ENCODE measurements at regions not wholly inside any gene's neighbourhood (a gene's known extent, or its start where the extent isn't known, plus 50 kb on each side); places are given as distances from the start of the nearest gene placed in this dataset.
"Not testable (repeated sequence)": the region's sequence is repeated elsewhere in the genome, so short reads cannot be mapped to it uniquely, and the experiment has no call there.

DNA sequence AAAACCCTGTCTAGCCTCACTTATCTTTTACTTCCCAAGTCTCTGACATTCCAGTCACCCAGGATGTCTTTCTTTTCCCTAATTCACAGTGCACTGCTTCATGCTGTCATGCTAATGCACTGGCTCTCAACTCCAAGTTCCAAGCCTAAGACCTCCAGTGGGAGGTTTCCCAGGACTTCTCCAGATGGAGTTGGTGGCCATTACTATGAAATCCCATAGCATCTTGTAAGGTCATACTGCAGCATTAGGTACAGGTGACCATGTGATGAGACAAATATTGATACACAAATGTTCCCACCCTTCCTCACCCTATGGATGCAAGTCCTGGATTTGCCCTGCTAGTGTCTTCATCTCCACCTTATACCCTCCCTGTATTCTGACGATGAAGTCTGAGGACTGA lies 138.6 kb upstream of the PRICKLE2 start:
- H3K27me3 ChIP-seq (ENCODE audit: insufficient read depth, low read length), result no peaks in the 10 kb centered on the region
- no peak overlapping the region for H3K27ac ChIP-seq (ENCODE audit: low read length)
- H3K9me3 ChIP-seq (ENCODE audit: insufficient read depth, low read depth, low read length), result no peaks in the 10 kb centered on the region
- H3K36me3 ChIP-seq (ENCODE audit: insufficient read depth, low read depth, low read length), result no peaks in the 10 kb centered on the region
- H3K4me1 ChIP-seq (ENCODE audit: insufficient read depth, low read length), result no peaks in the 10 kb centered on the region; the same call in 1 of the 2 replicates
- H3K4me3 ChIP-seq (ENCODE audit: low read length), result no peak overlapping the region
- no peak overlapping the region for H3K9ac ChIP-seq (ENCODE audit: low read depth, low read length)

DNA sequence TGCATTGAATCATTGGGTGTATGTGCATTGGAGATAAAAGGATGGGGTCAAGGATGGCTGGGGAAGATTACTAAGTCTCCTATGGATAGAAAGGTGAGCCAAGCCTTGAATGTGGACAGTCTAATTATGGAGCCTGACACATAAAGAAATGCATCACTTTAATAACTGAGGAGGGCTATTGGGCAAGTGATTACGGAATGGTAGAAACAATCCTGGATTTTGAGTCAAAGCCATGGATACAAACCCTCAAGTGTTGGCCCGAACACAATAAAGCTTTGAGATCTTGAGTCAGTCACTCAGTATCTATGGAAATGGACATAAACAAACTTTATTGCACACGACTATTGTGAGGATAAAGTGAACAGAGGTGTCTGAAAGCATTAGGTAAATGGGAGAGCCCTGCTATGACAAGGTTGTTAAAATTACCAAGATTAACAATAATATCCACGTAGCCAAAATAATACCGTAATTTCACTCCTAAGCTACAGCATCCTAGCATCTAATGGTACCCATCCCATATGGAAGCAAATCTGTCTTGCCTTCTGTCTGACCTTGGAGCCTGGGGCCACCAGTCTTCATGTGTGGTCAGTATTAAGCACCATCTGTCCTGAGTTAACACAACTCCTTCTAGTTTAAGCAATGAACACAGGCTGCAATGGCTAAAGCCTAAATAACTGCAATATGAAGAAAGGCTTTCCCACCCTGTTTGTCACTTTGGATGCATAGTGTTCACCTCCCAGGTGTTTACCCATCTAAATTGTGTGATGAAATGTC lies 136.9 kb upstream of the PRICKLE2 start:
- H3K27ac ChIP-seq (ENCODE audit: low read length), result no peak overlapping the region

DNA sequence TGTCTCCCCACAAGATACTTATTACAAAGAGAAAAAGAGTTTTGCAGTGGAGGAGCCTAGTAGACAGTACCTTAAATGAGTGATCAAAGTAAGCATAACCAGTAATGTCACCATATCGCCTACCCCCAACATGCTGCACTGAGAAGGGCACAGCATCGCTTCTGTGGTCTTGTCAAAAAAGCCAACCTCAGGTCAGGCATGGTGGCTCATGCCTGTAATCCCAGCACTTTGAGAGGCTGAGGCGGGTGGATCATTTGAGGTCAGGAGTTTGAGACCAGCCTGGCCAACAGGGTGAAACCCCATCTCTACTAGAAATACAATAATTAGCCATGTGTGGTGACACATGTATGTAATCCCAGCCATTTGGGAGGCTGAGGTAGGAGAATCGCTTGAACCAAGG lies 135.8 kb upstream of the PRICKLE2 start:
- H3K36me3 ChIP-seq (ENCODE audit: insufficient read depth, low read depth, low read length); H3K27me3 ChIP-seq (ENCODE audit: insufficient read depth, low read length); H3K4me1 ChIP-seq (ENCODE audit: insufficient read depth, low read length); H3K9ac ChIP-seq (ENCODE audit: low read depth, low read length); H3K27ac ChIP-seq (ENCODE audit: low read length); H3K4me3 ChIP-seq (ENCODE audit: low read length); H3K9me3 ChIP-seq (ENCODE audit: insufficient read depth, low read depth, low read length): not testable (repeated sequence)

More for the DNA sequence above, 136.9 kb upstream of the PRICKLE2 start:
- Histone ChIP-seq H3K4me1 (ENCODE audit: insufficient read depth, low read length) (no peaks in the 10 kb centered on the region; the same call in 1 of the 2 replicates), H3K9me3 (ENCODE audit: insufficient read depth, low read depth, low read length) (no peaks in the 10 kb centered on the region), H3K27me3 (ENCODE audit: insufficient read depth, low read length) (no peaks in the 10 kb centered on the region), H3K4me3 (ENCODE audit: low read length) (no peak overlapping the region), H3K9ac (ENCODE audit: low read depth, low read length) (no peak overlapping the region), H3K36me3 (ENCODE audit: insufficient read depth, low read depth, low read length) (no peaks in the 10 kb centered on the region)

DNA sequence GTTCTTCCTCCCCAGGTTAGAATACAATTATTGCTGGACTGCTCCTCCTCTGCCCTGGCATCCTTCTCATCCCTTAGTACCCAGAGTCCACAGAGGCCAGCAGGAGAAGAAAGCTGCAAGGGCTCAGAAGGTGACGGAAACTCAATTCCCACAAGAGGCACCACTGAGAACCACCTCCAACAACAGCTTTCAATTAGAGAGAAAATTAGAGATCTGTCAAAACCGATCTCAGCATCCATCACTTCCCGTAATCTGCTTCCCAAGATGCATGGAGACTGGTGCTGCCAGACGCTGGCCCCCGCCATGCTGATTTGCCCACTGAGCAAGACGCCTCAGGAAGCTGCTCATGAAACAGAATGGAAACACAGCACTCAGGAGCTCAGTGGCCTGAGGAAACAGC lies 135.0 kb upstream of the PRICKLE2 start:
- Histone ChIP-seq H3K36me3 (ENCODE audit: insufficient read depth, low read depth, low read length) (no peaks in the 10 kb centered on the region), H3K4me1 (ENCODE audit: insufficient read depth, low read length) (peaks cover 1% of the 10 kb centered on the region; the same call in 1 of the 2 replicates), H3K27ac (ENCODE audit: low read length) (no peak overlapping the region), H3K9ac (ENCODE audit: low read depth, low read length) (no peak overlapping the region), H3K27me3 (ENCODE audit: insufficient read depth, low read length) (no peaks in the 10 kb centered on the region), H3K4me3 (ENCODE audit: low read length) (no peak overlapping the region), H3K9me3 (ENCODE audit: insufficient read depth, low read depth, low read length) (no peaks in the 10 kb centered on the region)

DNA sequence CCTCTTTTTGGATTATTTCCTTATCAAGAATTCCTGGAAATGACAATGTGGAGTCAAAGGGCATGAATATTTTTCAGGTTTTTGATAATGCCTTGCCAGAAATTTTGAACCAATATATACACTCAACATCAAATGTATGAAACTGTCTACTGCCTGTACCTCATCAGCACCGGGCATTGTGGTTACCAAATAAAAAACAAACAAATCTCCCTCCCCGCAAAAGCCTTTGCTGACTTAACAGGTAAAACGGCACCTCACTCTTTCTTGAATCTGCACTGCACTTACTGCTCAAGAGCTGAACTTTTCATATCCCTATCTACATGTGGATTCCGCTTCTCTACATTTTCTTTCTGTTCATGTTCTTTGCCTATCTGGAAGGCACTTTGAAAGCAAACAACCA lies 134.5 kb upstream of the PRICKLE2 start:
- H3K4me1 ChIP-seq (ENCODE audit: insufficient read depth, low read length), result peaks cover 4% of the 10 kb centered on the region; the same call in 1 of the 2 replicates
- H3K36me3 ChIP-seq (ENCODE audit: insufficient read depth, low read depth, low read length), result no peaks in the 10 kb centered on the region
- H3K4me3 ChIP-seq (ENCODE audit: low read length), result no peak overlapping the region
- H3K27me3 ChIP-seq (ENCODE audit: insufficient read depth, low read length), result no peaks in the 10 kb centered on the region
- no peaks in the 10 kb centered on the region for H3K9me3 ChIP-seq (ENCODE audit: insufficient read depth, low read depth, low read length)
- no peak overlapping the region for H3K27ac ChIP-seq (ENCODE audit: low read length)
- no peak overlapping the region for H3K9ac ChIP-seq (ENCODE audit: low read depth, low read length)

DNA sequence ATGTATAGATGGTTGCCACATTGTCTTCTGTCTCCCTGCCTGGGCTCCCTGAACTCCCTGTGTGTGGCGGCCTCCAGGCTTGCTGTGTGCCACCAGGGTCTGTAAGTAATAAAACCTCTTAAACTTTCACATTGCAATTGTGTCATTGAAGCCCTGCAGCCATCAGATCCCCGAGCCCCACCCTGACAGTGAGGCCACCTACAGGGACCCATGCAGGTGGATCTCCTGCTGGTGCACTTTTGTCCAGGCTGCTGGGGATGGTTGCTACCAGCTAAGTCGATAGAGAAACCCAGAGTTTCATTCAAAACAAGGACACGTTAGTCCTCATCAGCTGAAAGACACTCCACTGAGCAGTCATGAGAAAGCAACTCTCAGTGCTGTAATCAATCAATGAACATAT lies 133.6 kb upstream of the PRICKLE2 start:
- no peaks in the 10 kb centered on the region for H3K9me3 ChIP-seq (ENCODE audit: insufficient read depth, low read depth, low read length)
- no peak overlapping the region for H3K4me3 ChIP-seq (ENCODE audit: low read length)
- no peaks in the 10 kb centered on the region for H3K27me3 ChIP-seq (ENCODE audit: insufficient read depth, low read length)
- peaks cover 4% of the 10 kb centered on the region; the same call in 1 of the 2 replicates for H3K4me1 ChIP-seq (ENCODE audit: insufficient read depth, low read length)
- no peak overlapping the region for H3K9ac ChIP-seq (ENCODE audit: low read depth, low read length)
- no peaks in the 10 kb centered on the region for H3K36me3 ChIP-seq (ENCODE audit: insufficient read depth, low read depth, low read length)
- H3K27ac ChIP-seq (ENCODE audit: low read length), result no peak overlapping the region

DNA sequence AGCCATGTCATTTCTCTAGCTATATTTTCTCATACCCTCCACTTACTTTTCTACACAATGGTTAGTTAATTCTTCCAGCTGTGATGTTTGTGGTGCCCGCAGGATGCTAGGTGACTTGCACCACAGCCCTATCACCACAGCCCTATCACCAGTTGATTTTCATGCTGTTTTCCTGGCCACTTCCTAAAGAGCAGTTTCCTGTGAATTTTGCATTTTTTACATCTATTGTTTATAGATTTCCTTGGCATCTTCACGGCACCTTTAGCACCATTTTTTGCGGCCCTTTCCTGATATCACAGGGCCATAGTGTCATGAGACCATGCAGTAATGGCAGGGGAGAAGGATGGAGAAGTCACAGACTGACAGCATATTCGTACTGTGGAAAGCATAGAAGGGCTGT lies 132.9 kb upstream of the PRICKLE2 start:
- no peak overlapping the region for H3K9ac ChIP-seq (ENCODE audit: low read depth, low read length)
- H3K36me3 ChIP-seq (ENCODE audit: insufficient read depth, low read depth, low read length), result no peaks in the 10 kb centered on the region
- 0 out of 2 replicates have a peak, but pooled peaks cover 4% of the 10 kb centered on the region for H3K4me1 ChIP-seq (ENCODE audit: insufficient read depth, low read length)
- no peak overlapping the region for H3K27ac ChIP-seq (ENCODE audit: low read length)
- H3K9me3 ChIP-seq (ENCODE audit: insufficient read depth, low read depth, low read length), result no peaks in the 10 kb centered on the region
- no peak overlapping the region for H3K4me3 ChIP-seq (ENCODE audit: low read length)
- no peaks in the 10 kb centered on the region for H3K27me3 ChIP-seq (ENCODE audit: insufficient read depth, low read length)

DNA sequence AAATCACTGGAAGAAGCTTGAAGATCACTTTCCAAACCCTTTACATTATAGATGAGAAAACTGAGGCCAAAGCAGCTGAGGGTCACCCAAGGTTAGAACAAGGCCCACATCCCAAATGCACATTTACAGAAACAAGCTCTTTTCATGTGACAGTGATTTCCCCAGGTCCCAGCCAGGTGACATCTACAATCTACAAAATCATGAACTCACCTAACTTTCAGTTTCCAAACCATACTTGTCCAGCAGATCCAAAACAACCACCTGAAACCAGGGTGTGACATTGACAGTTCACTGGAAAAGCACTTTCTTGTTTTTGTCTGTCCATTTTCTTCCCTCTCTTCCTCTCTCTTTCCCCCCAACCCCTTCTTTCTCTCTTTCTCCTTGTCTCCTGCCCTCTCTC lies 132.2 kb upstream of the PRICKLE2 start:
- Histone ChIP-seq H3K4me1 (ENCODE audit: insufficient read depth, low read length) (peaks cover 4% of the 10 kb centered on the region; the same call in 1 of the 2 replicates), H3K9ac (ENCODE audit: low read depth, low read length) (no peak overlapping the region), H3K9me3 (ENCODE audit: insufficient read depth, low read depth, low read length) (no peaks in the 10 kb centered on the region), H3K27me3 (ENCODE audit: insufficient read depth, low read length) (no peaks in the 10 kb centered on the region), H3K36me3 (ENCODE audit: insufficient read depth, low read depth, low read length) (no peaks in the 10 kb centered on the region), H3K4me3 (ENCODE audit: low read length) (no peak overlapping the region), H3K27ac (ENCODE audit: low read length) (no peak overlapping the region)

DNA sequence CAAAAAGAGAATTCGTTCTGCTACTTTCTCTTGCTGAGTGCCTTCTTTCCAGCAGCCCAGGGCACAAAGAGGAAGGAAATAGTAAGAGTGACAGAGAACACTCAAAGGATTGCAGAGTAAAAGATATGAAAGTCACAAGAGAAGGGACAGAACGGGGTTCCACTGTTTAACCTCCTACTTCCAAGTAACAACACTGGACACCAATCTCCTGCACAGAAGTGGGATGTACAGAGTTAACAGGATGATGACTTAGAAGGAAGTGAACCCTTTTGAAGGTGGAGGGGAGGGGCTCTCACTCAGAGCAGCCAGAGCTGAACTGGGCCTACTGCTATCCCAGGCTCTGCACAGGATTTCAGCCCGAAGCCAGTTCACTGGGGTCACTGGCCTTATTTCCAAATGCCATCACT lies 130.1 kb upstream of the PRICKLE2 start:
- Histone ChIP-seq H3K9ac (ENCODE audit: low read depth, low read length) (no peak overlapping the region), H3K4me3 (ENCODE audit: low read length) (no peak overlapping the region), H3K27me3 (ENCODE audit: insufficient read depth, low read length) (no peaks in the 10 kb centered on the region), H3K9me3 (ENCODE audit: insufficient read depth, low read depth, low read length) (no peaks in the 10 kb centered on the region), H3K4me1 (ENCODE audit: insufficient read depth, low read length) (peaks cover 4% of the 10 kb centered on the region; the same call in 1 of the 2 replicates), H3K36me3 (ENCODE audit: insufficient read depth, low read depth, low read length) (no peaks in the 10 kb centered on the region), H3K27ac (ENCODE audit: low read length) (no peak overlapping the region)

DNA sequence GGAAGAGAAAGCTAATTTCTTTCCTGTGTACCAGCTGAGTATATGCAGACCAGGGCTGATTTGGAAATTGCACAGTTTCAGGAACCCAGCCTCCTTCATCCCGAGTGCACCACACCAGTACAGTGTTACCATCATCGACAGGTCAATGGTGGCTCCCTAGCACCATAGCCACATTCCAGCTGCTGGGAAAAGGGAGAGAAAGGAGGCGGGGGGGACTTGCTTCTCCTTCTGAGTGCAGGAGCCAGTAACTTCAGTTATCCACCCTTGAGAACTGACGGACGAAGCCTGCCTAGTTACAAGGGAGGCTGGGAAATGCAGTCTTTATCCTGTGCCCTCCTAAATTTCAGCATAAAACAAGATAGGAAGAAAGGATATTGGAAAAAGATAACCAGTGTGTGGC lies 129.7 kb upstream of the PRICKLE2 start:
- H3K27me3 ChIP-seq (ENCODE audit: insufficient read depth, low read length), result no peaks in the 10 kb centered on the region
- H3K4me1 ChIP-seq (ENCODE audit: insufficient read depth, low read length), result peaks cover 8% of the 10 kb centered on the region; the same call in 1 of the 2 replicates
- H3K9ac ChIP-seq (ENCODE audit: low read depth, low read length), result no peak overlapping the region
- no peaks in the 10 kb centered on the region for H3K36me3 ChIP-seq (ENCODE audit: insufficient read depth, low read depth, low read length)
- no peaks in the 10 kb centered on the region for H3K9me3 ChIP-seq (ENCODE audit: insufficient read depth, low read depth, low read length)
- H3K4me3 ChIP-seq (ENCODE audit: low read length), result no peak overlapping the region
- no peak overlapping the region for H3K27ac ChIP-seq (ENCODE audit: low read length)

DNA sequence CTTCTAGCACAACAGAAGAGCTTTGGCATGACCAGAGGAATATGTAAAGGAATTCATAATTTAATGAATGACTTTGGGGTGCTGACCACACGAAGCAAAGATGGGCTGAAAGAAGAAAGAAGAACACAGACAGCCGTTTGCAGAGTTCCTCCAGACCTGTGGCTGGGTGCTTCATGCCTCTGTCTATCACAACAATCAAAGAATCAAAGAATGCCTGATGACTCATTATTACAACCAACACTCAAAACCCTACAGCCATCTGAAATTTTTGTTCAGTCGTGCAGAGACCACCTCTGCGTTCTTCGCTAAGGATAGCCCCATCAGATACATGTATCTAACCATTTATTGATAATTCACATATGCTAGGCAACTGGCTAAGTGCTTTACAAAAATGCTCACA lies 129.0 kb upstream of the PRICKLE2 start:
- Histone ChIP-seq H3K4me3 (ENCODE audit: low read length) (no peak overlapping the region), H3K9ac (ENCODE audit: low read depth, low read length) (no peak overlapping the region), H3K27ac (ENCODE audit: low read length) (no peak overlapping the region), H3K27me3 (ENCODE audit: insufficient read depth, low read length) (no peaks in the 10 kb centered on the region), H3K36me3 (ENCODE audit: insufficient read depth, low read depth, low read length) (no peaks in the 10 kb centered on the region), H3K4me1 (ENCODE audit: insufficient read depth, low read length) (peaks cover 8% of the 10 kb centered on the region; the same call in 1 of the 2 replicates), H3K9me3 (ENCODE audit: insufficient read depth, low read depth, low read length) (no peaks in the 10 kb centered on the region)

DNA sequence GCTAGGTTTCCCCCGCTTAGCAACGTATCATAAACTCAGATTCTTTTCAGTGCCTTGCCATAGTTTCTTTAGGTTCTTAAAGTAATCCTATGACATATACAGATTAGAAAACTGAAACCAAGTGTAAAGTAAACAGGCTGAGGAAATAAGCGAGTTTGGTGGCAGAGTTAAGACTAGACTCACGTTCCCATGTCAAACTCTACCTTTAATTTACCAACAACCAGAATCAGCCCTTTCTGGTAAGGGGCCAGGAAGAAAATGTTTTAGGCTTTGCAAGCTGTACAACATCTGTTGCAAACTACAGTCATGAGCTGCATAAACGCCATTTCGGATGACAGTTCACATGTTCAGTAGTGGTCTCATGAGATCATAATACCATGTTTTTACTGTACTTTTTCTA lies 128.0 kb upstream of the PRICKLE2 start:
- Histone ChIP-seq H3K27me3 (ENCODE audit: insufficient read depth, low read length) (no peaks in the 10 kb centered on the region), H3K27ac (ENCODE audit: low read length) (no peak overlapping the region), H3K9me3 (ENCODE audit: insufficient read depth, low read depth, low read length) (no peaks in the 10 kb centered on the region), H3K9ac (ENCODE audit: low read depth, low read length) (no peak overlapping the region), H3K4me3 (ENCODE audit: low read length) (no peak overlapping the region), H3K36me3 (ENCODE audit: insufficient read depth, low read depth, low read length) (no peaks in the 10 kb centered on the region), H3K4me1 (ENCODE audit: insufficient read depth, low read length) (peaks cover 8% of the 10 kb centered on the region; the same call in 1 of the 2 replicates)
